ENCODE measurements at regions not wholly inside any gene's neighbourhood (a gene's known extent, or its start where the extent isn't known, plus 50 kb on each side); places are given as distances from the start of the nearest gene placed in this dataset.

DNA sequence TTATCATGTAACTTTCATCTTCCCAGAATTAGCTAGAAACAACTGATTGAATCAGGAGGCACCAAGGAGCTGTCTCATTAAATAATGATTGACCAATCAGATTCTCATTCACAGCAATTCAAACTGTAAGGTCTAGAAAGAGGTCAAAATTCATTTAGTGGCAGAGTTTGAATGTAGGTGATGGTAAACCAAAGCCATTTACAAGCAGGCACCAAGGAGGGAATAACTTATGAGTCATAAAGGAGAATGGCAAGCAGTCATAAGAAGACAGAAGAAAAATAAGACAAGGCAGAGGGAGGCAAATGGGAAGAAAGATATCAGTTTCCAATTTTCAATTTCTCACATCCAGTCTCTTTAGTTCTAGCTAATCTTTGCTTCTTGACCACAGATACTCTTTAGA, 52.9 kb upstream of the DEFB112 start:
- no peak for DNase-seq (ENCODE audit: low read depth, low spot score)
- no peak overlapping the region for H3K4me3 ChIP-seq (ENCODE audit: low read depth, low read length)
- CTCF ChIA-PET: no interaction called here
- POLR2A ChIA-PET: no interaction called here
- no peak for TF ChIP-seq CTCF (IDR thresholded peaks at IDR 0.05; ENCODE audit: insufficient read depth, low read length, missing control alignments)

DNA sequence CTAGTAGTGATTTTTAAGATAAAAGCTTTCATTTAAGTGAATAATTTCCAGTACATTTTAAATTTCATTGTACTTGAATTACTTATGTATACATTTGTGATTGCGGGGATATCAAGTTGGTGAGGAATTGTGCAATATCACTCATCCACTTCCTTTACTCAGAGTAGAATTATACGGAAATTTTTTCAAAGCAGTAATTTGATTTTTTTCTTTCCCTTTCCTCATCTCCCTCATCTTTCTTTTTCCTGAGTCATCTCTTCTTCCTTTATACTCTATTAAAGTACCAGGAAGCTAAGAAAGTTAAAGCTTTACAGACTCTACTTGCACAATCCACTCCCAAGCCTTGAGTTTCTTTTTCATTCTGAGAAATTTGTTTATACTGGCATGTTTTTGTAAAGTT, 60.9 kb upstream of the DEFB112 start:
- no peak overlapping the region for H3K4me3 ChIP-seq (ENCODE audit: low read depth, low read length)
- ChIA-PET CTCF (interaction anchor here (1.5 kb wide), 1 partner anchor 19 kb away, joined by 3 read pairs; no protein-coding TSS in a partner anchor), POLR2A (no interaction called here)
- TF ChIP-seq CTCF (IDR thresholded peaks at IDR 0.05; ENCODE audit: insufficient read depth, low read length, missing control alignments): no peak
- no peak for DNase-seq (ENCODE audit: low read depth, low spot score)

- ChIA-PET POLR2A (no interaction called here), CTCF (no interaction called here)
- no peak overlapping the region for H3K4me3 ChIP-seq (ENCODE audit: low read depth, low read length)
- no peak for TF ChIP-seq CTCF (IDR thresholded peaks at IDR 0.05; ENCODE audit: insufficient read depth, low read length, missing control alignments)
- no peak for DNase-seq (ENCODE audit: low read depth, low spot score)
Measured at GRCh38 chr6:50112981-50113857, 63.5 kb upstream of the DEFB112 start.

DNA sequence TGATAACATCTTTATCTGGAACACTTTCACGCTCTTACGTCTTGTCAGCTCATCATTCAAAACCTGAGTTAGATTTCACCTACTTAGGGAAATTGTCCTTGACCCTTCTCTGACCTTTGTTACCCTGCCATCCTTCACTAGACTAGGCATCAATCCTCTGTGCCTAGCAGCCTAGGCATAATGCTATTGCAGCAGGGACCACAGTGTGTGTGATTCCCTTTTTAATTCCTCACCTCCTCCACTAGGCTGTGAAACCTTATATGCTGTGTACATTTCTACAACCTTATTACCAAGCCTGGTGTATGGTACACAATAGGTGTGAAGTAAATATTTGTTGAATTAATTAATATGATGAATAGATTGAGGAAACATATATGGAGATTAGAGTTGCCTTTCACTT, 66.7 kb upstream of the DEFB112 start:
- no peak for DNase-seq (ENCODE audit: low read depth, low spot score)
- H3K4me3 ChIP-seq (ENCODE audit: low read depth, low read length): no peak overlapping the region
- ChIA-PET CTCF (no interaction called here), POLR2A (no interaction called here)
- TF ChIP-seq CTCF (IDR thresholded peaks at IDR 0.05; ENCODE audit: insufficient read depth, low read length, missing control alignments): no peak

GRCh38 chr6:50116797-50117542, 67.2 kb upstream of the DEFB112 start:
- DNase-seq (ENCODE audit: low read depth, low spot score): no peak
- ChIA-PET CTCF (no interaction called here), POLR2A (no interaction called here)
- TF ChIP-seq CTCF (IDR thresholded peaks at IDR 0.05; ENCODE audit: insufficient read depth, low read length, missing control alignments): no peak
- H3K4me3 ChIP-seq (ENCODE audit: low read depth, low read length): no peak overlapping the region

- TF ChIP-seq CTCF (IDR thresholded peaks at IDR 0.05; ENCODE audit: insufficient read depth, low read length, missing control alignments): no peak
- ChIA-PET CTCF (interaction anchor here (1.0 kb wide), 1 partner anchor 8 kb away, joined by 3 read pairs; no protein-coding TSS in a partner anchor), POLR2A (no interaction called here)
- H3K4me3 ChIP-seq (ENCODE audit: low read depth, low read length): no peak overlapping the region
- DNase-seq (ENCODE audit: low read depth, low spot score): no peak
Measured at GRCh38 chr6:50120300-50120699, 70.6 kb upstream of the DEFB112 start.
